Neural progenitor cell (in vitro differentiated cells): ENCODE measurements at regions not wholly inside any gene's neighbourhood (a gene's known extent, or its start where the extent isn't known, plus 50 kb on each side); places are given as distances from the start of the nearest gene placed in this dataset.

Source experiments
- EZH2 ChIP-seq: fragments of 200-600 bp; sonication (generic); IDR thresholded peaks from 2 replicates; pipeline ENCODE4 v1.6.1; 2017; ENCODE audit warnings: antibody characterized with exemption, mild to moderate bottlenecking, moderate library complexity
- TF ChIP-seq, protein P1 (sequence below): fragments of 200-600 bp; sonication (generic); IDR thresholded peaks from 2 replicates; pipeline ENCODE4 v1.5.1; 2017; ENCODE audit warnings: antibody characterized with exemption, mild to moderate bottlenecking

DNA sequence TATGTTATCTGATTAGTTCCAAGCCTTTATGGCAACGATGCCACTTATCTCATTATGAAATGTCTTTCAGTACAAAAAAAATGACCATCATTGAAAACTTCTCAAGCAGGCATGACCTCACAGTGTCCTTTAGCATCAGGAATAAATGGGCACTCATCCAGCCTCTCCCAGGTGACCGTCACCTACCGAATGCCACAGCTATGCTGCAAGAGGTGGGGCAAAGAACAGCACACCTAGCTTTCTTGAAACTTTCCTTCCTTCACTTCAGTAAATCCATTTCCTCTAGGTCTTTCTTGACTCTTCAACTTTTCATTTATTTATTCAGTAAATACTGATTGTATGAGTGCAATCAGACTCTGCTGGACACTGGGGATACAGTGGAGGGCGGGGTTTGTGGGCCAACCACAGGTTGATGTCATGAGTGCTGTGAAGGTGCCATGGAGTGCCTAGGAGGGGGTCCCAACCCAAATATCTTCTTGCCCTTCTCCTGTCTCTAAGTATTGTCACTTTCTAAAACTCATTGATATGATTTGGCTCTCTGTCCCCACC is 54.3 kb upstream of the HK2 start:
- TF ChIP-seq, protein P1, sequence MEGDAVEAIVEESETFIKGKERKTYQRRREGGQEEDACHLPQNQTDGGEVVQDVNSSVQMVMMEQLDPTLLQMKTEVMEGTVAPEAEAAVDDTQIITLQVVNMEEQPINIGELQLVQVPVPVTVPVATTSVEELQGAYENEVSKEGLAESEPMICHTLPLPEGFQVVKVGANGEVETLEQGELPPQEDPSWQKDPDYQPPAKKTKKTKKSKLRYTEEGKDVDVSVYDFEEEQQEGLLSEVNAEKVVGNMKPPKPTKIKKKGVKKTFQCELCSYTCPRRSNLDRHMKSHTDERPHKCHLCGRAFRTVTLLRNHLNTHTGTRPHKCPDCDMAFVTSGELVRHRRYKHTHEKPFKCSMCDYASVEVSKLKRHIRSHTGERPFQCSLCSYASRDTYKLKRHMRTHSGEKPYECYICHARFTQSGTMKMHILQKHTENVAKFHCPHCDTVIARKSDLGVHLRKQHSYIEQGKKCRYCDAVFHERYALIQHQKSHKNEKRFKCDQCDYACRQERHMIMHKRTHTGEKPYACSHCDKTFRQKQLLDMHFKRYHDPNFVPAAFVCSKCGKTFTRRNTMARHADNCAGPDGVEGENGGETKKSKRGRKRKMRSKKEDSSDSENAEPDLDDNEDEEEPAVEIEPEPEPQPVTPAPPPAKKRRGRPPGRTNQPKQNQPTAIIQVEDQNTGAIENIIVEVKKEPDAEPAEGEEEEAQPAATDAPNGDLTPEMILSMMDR = no peak
- TF ChIP-seq EZH2 = no peak
